COR-L47 (cell line): ENCODE measurements at regions not wholly inside any gene's neighbourhood (a gene's known extent, or its start where the extent isn't known, plus 50 kb on each side); places are given as distances from the start of the nearest gene placed in this dataset.
"Not testable (repeated sequence)": the region's sequence is repeated elsewhere in the genome, so short reads cannot be mapped to it uniquely, and the experiment has no call there.

Source experiments
- DNase-seq: peaks from one replicate; lab custom pipeline; 2025; lab: John Stamatoyannopoulos, UW

GRCh38 chr7:33784000-33784399 lies 121.3 kb upstream of the BMPER start:
- no peak for DNase-seq

GRCh38 chr7:33788531-33788930 lies 116.8 kb upstream of the BMPER start:
- DNase-seq = no peak

- no peak for DNase-seq
These were observed 115.3 kb upstream of the BMPER start for GRCh38 chr7:33789871-33790630.

- DNase-seq = no peak
These were observed 114.6 kb upstream of the BMPER start for GRCh38 chr7:33790746-33791145.

DNA sequence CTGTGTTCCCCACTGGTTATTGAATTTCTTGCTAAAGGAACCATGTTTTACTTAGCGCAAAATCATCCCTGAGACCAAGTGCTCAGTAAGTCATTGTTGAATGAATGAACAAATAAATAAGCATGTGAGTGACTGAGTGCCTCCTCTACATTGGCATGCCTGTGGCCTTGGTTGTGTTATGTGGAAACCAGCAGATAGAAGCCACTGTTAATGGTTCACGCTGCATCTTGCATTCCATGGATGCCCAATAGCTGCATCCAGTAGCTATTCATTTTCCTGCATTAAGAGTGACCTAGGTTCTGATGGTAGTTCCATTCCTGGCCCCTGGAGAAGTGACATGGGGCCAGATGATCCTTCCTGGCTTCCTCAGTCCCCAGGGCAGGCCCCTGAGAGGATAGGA lies 113.3 kb upstream of the BMPER start:
- no peak for DNase-seq

- DNase-seq = peak; percentile 29
These were observed 112.7 kb upstream of the BMPER start for GRCh38 chr7:33792547-33793105.

DNA sequence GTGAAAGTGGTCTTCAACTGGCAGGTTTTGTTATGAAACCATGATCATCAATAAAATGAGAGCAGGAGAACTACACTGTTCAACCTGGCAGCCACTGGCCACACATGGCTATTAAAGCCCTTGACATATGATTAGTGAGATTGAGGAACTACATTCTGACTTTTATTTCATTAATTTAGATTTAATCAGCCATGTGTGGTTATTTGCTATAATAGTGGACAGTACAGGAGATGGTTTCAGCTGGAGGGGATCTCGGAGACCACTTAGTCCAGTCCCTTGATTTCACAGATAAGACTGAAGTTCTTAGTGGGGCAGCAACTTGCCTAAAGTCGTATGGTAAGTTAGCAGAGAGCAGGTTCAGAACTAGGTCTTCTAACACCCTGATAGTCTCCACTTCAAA lies 111.7 kb upstream of the BMPER start:
- DNase-seq = no peak

GRCh38 chr7:33794419-33794818 lies 110.9 kb upstream of the BMPER start:
- no peak for DNase-seq

- DNase-seq = no peak
These were observed 110.4 kb upstream of the BMPER start for GRCh38 chr7:33794959-33795358.

DNA sequence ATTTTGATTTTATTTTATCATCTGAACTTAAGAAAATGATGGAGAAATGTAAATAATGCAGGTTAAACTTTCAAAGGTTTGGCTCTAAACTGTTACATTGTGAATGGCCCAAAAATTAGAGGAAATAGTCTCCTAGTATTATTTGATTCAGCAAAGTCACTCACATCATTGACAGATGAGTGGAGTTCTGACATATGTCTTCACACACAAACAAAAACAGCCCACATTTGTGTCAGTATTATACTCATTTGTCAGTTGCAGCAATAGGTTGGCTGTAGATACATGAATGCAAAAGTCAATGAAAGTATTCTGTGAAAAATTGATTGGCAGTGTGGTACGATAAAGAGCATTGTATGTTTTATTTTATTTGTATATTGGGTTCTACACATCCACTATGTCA lies 108.8 kb upstream of the BMPER start:
- DNase-seq = no peak

DNA sequence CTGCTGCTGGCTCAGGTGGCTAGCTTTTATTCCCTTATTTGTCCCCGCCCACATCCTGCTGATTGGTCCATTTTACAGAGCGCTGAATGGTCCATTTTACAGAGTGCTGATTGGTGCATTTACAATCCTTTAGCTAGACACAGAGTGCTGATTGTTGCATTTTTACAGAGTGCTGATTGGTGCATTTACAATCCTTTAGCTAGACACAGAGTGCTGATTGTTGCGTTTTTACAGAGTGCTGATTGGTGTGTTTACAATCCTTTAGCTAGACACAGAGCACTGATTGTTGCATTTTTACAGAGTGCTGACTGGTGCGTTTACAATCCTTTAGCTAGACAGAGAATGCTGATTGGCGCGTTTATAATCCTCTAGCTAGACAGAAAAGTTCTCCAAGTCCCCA lies 107.8 kb upstream of the BMPER start:
- not testable (repeated sequence) for DNase-seq

GRCh38 chr7:33798686-33799325 lies 106.5 kb upstream of the BMPER start:
- DNase-seq = no peak

DNA sequence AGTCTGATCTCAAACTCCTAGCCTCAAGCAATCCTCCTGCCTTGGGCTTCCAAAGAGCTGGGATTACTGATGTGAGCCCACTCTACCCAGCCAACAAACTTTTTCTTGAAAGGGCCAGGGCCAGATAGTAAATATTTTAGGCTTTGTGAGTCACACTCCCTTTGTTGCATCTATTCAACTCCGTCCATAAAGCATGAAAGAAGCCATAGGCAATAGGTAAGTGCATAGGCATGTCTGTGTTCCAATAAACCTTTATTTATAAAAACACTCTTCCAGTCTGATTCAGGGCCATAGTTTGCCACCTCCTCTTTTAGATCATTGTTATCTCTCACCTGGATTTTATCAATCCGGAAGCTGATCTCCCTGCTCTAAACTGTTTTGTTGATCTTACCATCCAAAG lies 105.6 kb upstream of the BMPER start:
- DNase-seq = no peak

DNA sequence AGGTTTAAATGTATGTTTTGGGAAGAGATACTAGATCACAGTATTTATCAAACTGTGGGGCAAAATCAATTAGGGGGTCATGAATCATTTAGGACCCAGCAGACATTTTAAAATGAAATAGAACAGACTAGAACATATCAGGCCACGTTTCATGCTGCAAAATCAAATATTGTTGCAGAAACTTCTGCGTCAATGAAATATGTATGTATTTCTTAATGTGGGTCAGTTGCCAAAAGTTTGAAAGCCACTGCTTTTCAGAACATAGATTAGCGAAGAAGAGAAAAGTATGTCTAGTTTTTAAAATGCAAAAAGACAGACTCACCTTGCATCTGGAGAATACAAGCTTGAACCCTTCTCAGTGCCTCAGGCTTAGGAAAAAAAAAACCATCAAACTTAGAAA lies 102.7 kb upstream of the BMPER start:
- no peak for DNase-seq

GRCh38 chr7:33804140-33804660 lies 101.1 kb upstream of the BMPER start:
- DNase-seq = no peak

- no peak for DNase-seq
These were observed 99.6 kb upstream of the BMPER start for GRCh38 chr7:33805630-33806233.

DNA sequence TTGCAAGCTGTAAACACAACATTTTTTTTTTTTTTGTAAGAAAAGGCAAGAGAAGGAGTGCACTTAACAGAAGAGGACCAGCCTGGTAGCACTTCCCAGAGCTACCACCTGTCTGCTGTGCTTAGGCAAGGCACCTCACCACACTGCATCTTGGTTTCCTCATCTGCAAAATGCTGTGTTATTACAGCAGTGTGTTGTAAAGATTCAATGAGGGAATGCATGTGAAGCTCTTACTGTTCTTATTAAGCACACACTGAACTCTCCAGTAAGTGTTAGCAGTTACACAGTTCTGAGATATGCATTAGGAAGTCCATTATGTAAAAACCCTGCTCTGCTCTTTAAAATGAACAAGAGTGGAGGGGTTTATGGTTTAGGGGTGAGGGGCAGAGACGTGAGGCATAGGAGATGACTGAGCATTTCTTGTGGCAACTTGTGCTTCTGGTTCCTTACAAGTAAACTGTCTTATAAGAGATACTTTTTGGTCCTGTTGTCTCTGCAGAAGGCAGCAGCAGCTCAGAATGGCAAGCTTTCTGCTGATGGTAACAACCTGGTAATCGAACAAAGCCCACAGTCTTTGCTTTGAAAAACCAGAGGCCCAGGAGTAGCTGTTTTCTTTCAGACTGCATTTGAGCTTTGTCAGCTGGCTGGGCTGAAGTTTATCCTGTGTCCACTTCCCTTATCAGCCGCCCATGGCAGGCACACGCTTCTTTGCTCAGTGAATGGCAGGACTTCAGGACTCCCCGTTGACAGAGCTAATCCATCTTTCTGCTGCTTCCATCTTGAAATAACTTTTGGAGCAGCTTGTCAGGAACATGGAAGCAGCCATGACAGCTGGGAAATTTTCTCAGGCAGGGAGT lies 98.8 kb upstream of the BMPER start:
- no peak for DNase-seq

DNA sequence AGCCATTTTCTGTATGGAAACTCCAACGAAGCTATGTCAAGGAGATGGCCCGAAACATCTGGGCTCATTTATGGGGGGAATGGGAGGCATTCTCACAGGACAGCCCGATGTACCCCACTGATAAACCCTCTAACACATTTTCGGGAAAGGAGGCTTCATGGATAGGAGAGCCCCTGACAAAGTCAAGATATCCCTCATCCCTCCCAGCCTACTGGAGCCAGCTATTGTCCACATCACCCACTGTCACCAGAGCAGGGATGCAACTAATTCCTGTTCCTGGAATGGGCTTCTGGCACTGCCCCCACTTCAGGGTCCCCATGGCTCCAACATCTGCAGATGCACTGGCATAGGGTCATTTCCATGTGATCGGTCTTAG lies 98.2 kb upstream of the BMPER start:
- DNase-seq = no peak

- no peak for DNase-seq
These were observed 97.4 kb upstream of the BMPER start for GRCh38 chr7:33807779-33808482.

GRCh38 chr7:33809228-33809627 lies 96.1 kb upstream of the BMPER start:
- no peak for DNase-seq

DNA sequence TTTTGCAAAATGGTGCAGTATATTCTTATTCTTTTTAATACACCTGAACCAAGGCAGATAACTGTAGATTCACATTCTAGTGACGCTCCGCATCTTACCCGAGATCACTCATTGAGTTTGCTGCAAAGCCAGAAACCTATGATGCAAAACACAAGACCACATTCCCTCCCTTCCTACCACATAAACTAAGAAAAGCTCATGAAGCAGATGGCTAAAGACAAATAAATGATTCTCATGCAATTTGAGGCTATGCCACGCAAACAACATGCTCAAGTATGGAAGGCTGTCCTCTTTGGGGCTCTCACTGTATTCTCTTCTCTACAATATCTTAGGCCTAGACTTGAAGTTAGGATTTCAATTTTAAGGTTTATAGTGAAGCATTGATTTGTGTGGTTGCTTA lies 95.0 kb upstream of the BMPER start:
- no peak for DNase-seq
